ENCODE measurements at regions not wholly inside any gene's neighbourhood (a gene's known extent, or its start where the extent isn't known, plus 50 kb on each side); places are given as distances from the start of the nearest gene placed in this dataset.

DNA sequence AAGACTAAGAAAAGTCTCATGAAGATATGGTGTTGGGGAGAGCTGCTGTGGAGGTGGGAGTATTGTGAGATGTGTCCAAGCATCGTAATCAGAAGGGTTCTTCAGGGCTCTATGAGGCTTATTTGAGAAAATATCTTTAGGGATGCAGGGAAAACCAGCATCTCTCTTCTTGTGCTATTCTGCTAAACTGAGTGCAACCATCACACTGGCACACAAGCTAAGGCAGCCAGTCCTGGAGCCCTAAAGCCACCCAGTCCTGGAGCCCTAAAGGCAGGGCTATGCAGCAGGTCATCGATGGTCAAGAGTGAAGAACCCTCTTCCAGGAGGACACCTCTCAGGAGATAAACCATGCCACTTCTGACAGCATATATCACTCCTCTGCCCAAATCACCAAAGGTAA lies 445.2 kb upstream of the MIR17HG start:
- no peaks in the 10 kb centered on the region for H3K36me3 ChIP-seq
- ATAC-seq (no peak), DNase-seq (no peak)
- no peak for TF ChIP-seq POLR2A (IDR thresholded peaks at IDR 0.05)
- TF ChIP-seq, protein P1, sequence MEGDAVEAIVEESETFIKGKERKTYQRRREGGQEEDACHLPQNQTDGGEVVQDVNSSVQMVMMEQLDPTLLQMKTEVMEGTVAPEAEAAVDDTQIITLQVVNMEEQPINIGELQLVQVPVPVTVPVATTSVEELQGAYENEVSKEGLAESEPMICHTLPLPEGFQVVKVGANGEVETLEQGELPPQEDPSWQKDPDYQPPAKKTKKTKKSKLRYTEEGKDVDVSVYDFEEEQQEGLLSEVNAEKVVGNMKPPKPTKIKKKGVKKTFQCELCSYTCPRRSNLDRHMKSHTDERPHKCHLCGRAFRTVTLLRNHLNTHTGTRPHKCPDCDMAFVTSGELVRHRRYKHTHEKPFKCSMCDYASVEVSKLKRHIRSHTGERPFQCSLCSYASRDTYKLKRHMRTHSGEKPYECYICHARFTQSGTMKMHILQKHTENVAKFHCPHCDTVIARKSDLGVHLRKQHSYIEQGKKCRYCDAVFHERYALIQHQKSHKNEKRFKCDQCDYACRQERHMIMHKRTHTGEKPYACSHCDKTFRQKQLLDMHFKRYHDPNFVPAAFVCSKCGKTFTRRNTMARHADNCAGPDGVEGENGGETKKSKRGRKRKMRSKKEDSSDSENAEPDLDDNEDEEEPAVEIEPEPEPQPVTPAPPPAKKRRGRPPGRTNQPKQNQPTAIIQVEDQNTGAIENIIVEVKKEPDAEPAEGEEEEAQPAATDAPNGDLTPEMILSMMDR (IDR thresholded peaks at IDR 0.05), result no peak
- no peaks in the 10 kb centered on the region for H3K27me3 ChIP-seq
- no peaks in the 10 kb centered on the region for H3K4me1 ChIP-seq
- no peak overlapping the region for H3K27ac ChIP-seq
- no peak overlapping the region for H3K4me3 ChIP-seq
- H3K9me3 ChIP-seq, result no peaks in the 10 kb centered on the region
- intact Hi-C loops (cut with DNase I), result no loop called here
- WGBS (ENCODE audit: insufficient coverage, low coverage, low lambda C conversion rate, missing lambda C conversion rate), result 51% methylated on average over 2 of the region's 2 CpGs

- no peaks in the 10 kb centered on the region for H3K9me3 ChIP-seq
- no peak overlapping the region for H3K27ac ChIP-seq
- ATAC-seq, result no peak
- intact Hi-C loops (cut with DNase I), result no loop called here
- no peak for TF ChIP-seq POLR2A (IDR thresholded peaks at IDR 0.05)
- TF ChIP-seq, protein P1 (IDR thresholded peaks at IDR 0.05), result no peak
- no peak overlapping the region for H3K4me3 ChIP-seq
- H3K4me1 ChIP-seq, result no peaks in the 10 kb centered on the region
- 85% methylated on average over 1 of the region's 1 CpG for WGBS (ENCODE audit: insufficient coverage, low coverage, low lambda C conversion rate, missing lambda C conversion rate)
- DNase-seq, result no peak
- no peaks in the 10 kb centered on the region for H3K27me3 ChIP-seq
- H3K36me3 ChIP-seq, result no peaks in the 10 kb centered on the region
These were observed 440.9 kb upstream of the MIR17HG start for GRCh38 chr13:90906554-90906953.

DNA sequence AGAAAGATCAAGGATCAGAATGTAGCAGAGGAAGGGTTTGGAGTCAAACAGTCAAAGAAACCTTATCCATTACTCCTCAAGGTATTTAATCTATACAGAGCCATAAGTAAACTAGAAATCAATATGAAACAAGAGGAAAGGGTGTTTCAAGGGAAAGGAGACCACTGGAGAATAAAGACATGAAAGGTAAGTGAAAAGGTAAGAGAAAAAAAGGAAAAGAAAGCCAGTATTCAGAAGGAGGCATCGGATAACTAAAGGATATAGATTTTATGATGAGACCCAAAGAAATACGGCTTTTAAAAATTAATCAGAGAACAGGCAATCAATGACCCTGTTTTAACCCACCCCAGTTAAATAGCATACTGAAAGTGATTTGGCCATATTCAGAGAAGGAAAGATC lies 438.7 kb upstream of the MIR17HG start:
- Histone ChIP-seq H3K4me3 (no peak overlapping the region), H3K36me3 (no peaks in the 10 kb centered on the region), H3K9me3 (no peaks in the 10 kb centered on the region), H3K4me1 (no peaks in the 10 kb centered on the region), H3K27me3 (no peaks in the 10 kb centered on the region), H3K27ac (no peak overlapping the region)
- 55% methylated on average over 2 of the region's 2 CpGs for WGBS (ENCODE audit: insufficient coverage, low coverage, low lambda C conversion rate, missing lambda C conversion rate)
- TF ChIP-seq POLR2A (IDR thresholded peaks at IDR 0.05), result no peak
- TF ChIP-seq, protein P1 (IDR thresholded peaks at IDR 0.05), result no peak
- DNase-seq (no peak), ATAC-seq (no peak)
- intact Hi-C loops (cut with DNase I), result no loop called here

DNA sequence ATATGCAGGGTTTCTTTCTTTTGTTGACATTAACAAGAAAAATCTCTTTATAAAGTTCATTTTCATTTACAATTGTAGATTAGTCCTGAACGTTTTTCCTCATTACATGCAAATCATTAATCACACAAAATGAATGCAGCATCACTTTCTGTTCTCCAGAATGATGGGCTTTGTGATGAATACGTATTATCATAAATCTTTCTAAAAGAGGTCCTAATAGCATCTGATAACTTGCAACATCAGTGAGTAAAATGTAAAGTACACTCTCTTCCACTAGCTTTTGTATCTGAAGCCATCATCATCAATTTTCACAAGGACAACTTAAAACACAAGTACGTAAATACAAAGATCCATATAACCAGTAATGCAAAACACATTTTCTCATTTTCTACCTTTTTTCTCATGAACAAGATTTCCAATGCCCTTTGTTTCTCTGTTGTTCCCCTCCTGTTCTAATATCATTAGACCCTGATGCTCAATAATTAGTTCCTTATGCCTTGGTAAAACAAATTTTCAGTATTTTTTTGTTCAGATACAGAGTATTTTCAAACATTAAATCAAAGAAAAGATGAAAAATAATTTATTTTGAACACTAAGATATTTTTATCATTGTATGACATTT lies 437.4 kb upstream of the MIR17HG start:
- ATAC-seq (no peak), DNase-seq (no peak)
- H3K4me3 ChIP-seq, result no peak overlapping the region
- no peaks in the 10 kb centered on the region for H3K4me1 ChIP-seq
- intact Hi-C loops (cut with DNase I), result no loop called here
- H3K27me3 ChIP-seq, result no peaks in the 10 kb centered on the region
- no peaks in the 10 kb centered on the region for H3K9me3 ChIP-seq
- TF ChIP-seq, protein P1 (IDR thresholded peaks at IDR 0.05), result no peak
- no peak for TF ChIP-seq POLR2A (IDR thresholded peaks at IDR 0.05)
- H3K27ac ChIP-seq, result no peak overlapping the region
- 34% methylated on average over 3 of the region's 3 CpGs for WGBS (ENCODE audit: insufficient coverage, low coverage, low lambda C conversion rate, missing lambda C conversion rate)
- H3K36me3 ChIP-seq, result no peaks in the 10 kb centered on the region

- H3K27me3 ChIP-seq, result no peaks in the 10 kb centered on the region
- H3K27ac ChIP-seq, result no peak overlapping the region
- intact Hi-C loops (cut with DNase I), result no loop called here
- H3K4me3 ChIP-seq, result no peak overlapping the region
- H3K4me1 ChIP-seq, result no peaks in the 10 kb centered on the region
- TF ChIP-seq POLR2A (IDR thresholded peaks at IDR 0.05), result no peak
- TF ChIP-seq, protein P1 (IDR thresholded peaks at IDR 0.05), result no peak
- WGBS (ENCODE audit: insufficient coverage, low coverage, low lambda C conversion rate, missing lambda C conversion rate), result 81% methylated on average over 1 of the region's 1 CpG
- H3K9me3 ChIP-seq, result no peaks in the 10 kb centered on the region
- H3K36me3 ChIP-seq, result no peaks in the 10 kb centered on the region
- DNase-seq, result no peak
- ATAC-seq, result no peak
These were observed 435.2 kb upstream of the MIR17HG start for GRCh38 chr13:90912247-90912646.
